ENCODE measurements at regions not wholly inside any gene's neighbourhood (a gene's known extent, or its start where the extent isn't known, plus 50 kb on each side); places are given as distances from the start of the nearest gene placed in this dataset.
"Not testable (repeated sequence)": the region's sequence is repeated elsewhere in the genome, so short reads cannot be mapped to it uniquely, and the experiment has no call there.

DNA sequence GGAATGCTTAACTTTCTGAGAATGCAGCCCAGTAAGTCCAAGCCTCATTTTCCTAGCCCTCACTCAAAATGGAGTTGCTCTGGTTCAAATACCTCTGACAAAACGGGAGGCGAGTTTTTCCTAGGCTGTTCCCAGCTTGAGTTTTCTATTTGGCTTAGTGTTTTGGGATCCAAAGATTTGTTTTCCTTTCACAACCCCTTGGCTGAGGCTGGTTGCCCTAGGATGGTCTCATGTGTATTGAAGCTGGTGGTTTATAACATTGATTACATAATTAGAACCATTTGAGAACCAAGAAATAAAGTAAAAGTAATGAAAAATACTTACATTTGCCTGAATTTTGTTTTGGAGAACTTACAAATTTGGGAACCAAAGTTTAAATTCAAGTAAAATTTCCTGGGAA is 611.1 kb upstream of the LUZP2 start:
- intact Hi-C loops (cut with DNase I; ENCODE audit: low total_unique reads), result no loop called here
- no peak for TF ChIP-seq POLR2A (IDR thresholded peaks at IDR 0.05)
- TF ChIP-seq, protein P1, sequence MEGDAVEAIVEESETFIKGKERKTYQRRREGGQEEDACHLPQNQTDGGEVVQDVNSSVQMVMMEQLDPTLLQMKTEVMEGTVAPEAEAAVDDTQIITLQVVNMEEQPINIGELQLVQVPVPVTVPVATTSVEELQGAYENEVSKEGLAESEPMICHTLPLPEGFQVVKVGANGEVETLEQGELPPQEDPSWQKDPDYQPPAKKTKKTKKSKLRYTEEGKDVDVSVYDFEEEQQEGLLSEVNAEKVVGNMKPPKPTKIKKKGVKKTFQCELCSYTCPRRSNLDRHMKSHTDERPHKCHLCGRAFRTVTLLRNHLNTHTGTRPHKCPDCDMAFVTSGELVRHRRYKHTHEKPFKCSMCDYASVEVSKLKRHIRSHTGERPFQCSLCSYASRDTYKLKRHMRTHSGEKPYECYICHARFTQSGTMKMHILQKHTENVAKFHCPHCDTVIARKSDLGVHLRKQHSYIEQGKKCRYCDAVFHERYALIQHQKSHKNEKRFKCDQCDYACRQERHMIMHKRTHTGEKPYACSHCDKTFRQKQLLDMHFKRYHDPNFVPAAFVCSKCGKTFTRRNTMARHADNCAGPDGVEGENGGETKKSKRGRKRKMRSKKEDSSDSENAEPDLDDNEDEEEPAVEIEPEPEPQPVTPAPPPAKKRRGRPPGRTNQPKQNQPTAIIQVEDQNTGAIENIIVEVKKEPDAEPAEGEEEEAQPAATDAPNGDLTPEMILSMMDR (IDR thresholded peaks at IDR 0.05), result no peak
- WGBS, 2 donors, result 62% methylated on average over 2 of the region's 2 CpGs
- H3K4me3 ChIP-seq (ENCODE audit: low read depth, poor library complexity, severe bottlenecking), result no peak overlapping the region
- DNase-seq (ENCODE audit: low spot score in 2 of 2), result no peak

DNA sequence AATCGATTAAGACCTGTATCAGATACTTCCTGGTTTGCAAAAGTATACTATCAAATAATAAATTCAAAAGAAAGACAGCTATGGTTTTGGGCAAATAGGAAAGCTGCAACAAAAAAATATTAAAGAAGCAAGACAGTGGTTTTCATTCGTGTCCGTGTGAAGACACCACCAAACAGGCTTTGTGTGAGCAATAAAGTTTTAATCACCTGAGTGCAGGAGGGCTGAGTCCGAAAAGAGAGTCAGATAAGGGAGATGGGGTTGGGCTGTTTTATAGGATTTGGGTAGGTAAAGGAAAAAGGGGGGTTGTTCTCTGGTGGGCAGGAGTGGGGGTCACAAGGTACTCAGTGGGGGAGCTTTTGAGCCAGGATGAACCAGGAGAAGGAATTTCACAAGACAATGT is 609.7 kb upstream of the LUZP2 start:
- 86 to 89% methylated on average over 4 of the region's 4 CpGs for WGBS, 2 donors
- H3K4me3 ChIP-seq (ENCODE audit: low read depth, poor library complexity, severe bottlenecking); intact Hi-C loops (cut with DNase I; ENCODE audit: low total_unique reads); DNase-seq (ENCODE audit: low spot score in 2 of 2): not testable (repeated sequence)

DNA sequence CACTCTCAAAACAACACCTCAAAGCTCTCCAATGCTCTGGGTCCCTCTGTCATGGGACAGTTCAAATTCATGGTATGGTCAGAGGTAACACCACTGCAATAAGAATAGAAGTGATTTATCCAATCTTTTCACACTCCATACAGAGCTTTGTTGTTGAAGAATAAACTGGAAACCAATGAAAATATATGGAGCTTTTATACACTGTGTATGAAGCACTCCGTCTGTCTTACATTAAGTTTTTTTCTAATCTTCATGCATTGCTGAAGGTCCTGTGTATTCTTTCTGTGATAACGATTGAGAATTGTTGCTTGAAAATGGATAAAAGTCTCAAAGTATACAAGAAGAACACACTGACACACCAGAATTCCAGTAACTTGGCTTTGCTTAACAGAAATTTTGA is 603.7 kb upstream of the LUZP2 start:
- intact Hi-C loops (cut with DNase I; ENCODE audit: low total_unique reads), result no loop called here
- TF ChIP-seq, protein P1 (IDR thresholded peaks at IDR 0.05), result no peak
- no peak for TF ChIP-seq POLR2A (IDR thresholded peaks at IDR 0.05)
- 77 to 80% methylated on average over 2 of the region's 2 CpGs for WGBS, 2 donors
- no peak overlapping the region for H3K4me3 ChIP-seq (ENCODE audit: low read depth, poor library complexity, severe bottlenecking)
- DNase-seq (ENCODE audit: low spot score in 2 of 2), result no peak

DNA sequence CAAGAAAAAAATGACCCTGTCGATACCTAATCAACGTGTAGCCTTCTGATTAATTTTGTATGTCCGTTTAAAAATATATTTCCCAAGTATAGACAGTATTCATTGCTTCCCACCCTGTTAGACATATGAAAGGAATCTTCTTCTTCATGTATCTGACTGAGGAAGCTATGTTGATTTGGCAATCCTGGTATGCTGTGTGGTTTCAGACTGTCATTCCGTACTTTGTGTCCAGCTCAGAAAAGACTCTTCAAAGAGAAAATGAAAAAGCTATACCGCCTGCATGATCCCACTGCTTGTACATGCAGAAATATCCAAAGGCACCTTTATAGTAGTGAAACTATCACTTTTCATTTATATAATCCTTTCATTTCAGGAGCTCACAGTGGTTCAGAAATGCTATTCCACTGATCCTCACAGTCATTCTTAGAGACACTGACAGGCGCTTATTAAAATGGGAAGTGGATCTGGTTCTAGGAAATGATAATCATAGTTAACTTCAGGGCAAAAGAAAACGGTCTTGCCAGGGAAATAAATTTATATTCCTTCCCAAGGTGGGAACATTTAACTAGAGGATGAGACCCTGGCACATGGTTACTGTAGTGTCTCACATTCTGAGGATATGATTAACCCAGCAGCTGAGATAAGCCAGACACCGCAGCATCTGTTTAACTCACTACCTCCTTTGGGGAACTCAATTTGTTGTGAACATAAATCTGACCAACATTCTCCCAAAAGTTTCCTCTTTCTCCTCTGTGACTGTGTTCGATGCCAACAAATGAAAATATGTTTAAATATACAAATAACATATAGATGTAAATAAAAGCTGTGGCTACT is 599.2 kb upstream of the LUZP2 start:
- no peak for TF ChIP-seq POLR2A (IDR thresholded peaks at IDR 0.05)
- TF ChIP-seq, protein P1 (IDR thresholded peaks at IDR 0.05), result no peak
- no peak overlapping the region for H3K4me3 ChIP-seq (ENCODE audit: low read depth, poor library complexity, severe bottlenecking)
- 61 to 73% methylated on average over 9 of the region's 9 CpGs for WGBS, 2 donors
- DNase-seq (ENCODE audit: low spot score in 2 of 2), result no peak
- intact Hi-C loops (cut with DNase I; ENCODE audit: low total_unique reads), result no loop called here

DNA sequence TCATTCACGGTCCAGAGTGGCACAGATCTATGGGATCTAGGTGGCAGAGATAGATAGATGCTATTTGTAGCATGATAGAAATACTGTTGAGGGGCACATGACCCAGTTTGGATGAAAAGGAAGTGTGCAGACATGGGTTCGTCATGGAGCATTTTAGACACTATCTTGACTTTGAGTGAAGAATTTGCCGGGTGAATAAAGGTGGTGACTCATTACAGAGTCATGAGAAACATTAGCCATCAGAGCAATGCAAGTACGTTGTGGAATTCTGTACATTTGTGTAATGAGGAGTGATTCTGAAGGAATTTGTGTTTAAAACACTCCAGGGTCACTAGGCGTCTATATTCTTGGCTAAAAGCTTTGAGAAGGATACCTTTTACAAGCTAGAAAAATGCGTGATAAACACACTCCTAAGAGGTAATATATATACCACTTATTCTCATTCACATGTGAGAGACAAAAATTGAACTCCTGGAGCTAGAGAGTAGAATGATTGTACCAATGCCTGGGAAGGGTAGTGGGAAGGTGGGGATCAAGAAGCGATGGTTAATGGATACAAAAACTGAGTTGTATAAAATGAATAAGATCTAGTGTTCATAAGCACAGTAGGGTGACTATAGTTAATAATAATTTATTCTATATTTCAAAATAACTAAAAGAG is 593.7 kb upstream of the LUZP2 start:
- no peak overlapping the region for H3K4me3 ChIP-seq (ENCODE audit: low read depth, poor library complexity, severe bottlenecking)
- no peak for TF ChIP-seq POLR2A (IDR thresholded peaks at IDR 0.05)
- TF ChIP-seq, protein P1 (IDR thresholded peaks at IDR 0.05), result no peak
- 58 to 67% methylated on average over 7 of the region's 7 CpGs for WGBS, 2 donors
- intact Hi-C loops (cut with DNase I; ENCODE audit: low total_unique reads), result no loop called here
- DNase-seq (ENCODE audit: low spot score in 2 of 2), result no peak

DNA sequence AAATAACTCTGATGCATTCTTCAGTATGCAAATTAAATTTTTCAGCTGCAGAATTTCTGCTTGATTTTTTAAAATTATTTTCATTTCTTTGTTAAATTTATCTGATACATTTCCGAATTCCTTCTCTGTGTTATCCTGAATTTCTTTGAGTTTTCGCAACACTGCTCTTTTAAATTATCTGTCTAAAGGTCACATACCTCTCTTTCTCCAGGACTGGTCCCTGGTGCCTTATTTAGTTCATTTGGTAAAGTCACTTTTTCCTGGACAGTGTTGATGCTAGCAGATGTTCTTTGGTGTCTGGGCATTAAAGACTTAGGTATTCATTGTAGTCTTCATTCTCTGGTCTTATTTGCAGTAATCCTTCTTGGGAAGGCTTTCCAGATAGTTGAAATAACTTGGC is 577.4 kb upstream of the LUZP2 start:
- DNase-seq (ENCODE audit: low spot score in 2 of 2), result no peak
- TF ChIP-seq, protein P1 (IDR thresholded peaks at IDR 0.05), result no peak
- no peak for TF ChIP-seq POLR2A (IDR thresholded peaks at IDR 0.05)
- intact Hi-C loops (cut with DNase I; ENCODE audit: low total_unique reads), result no loop called here
- WGBS, 2 donors, result 79 to 83% methylated on average over 2 of the region's 2 CpGs
- no peak overlapping the region for H3K4me3 ChIP-seq (ENCODE audit: low read depth, poor library complexity, severe bottlenecking)
